GM12878 (cell line): ENCODE measurements at regions not wholly inside any gene's neighbourhood (a gene's known extent, or its start where the extent isn't known, plus 50 kb on each side); places are given as distances from the start of the nearest gene placed in this dataset.

Experiments used
- ATAC-seq: fragments of 200-7000 bp; cut with Tn5 transposase; 3 replicates; pipeline ENCODE4 v1.9.1; 2020; ENCODE audit warnings: mild to moderate bottlenecking, moderate library complexity
- BruUV-seq: library from RNA; stranded (reverse); fragments of 400-500 nt; replicated peaks from 2 replicates; lab custom pipeline; 2021; lab: Mats Ljungman, UMichigan
- CTCF ChIA-PET: fragments of 300-600 bp; sonication (Branson Sonifier 250); formaldehyde crosslinking; extraction: SDS; loops from one replicate; lab custom pipeline; 2021; ENCODE audit warnings: inconsistent platforms; lab: Yijun Ruan, JAX
- POLR2A ChIA-PET: fragments of 350-600 bp; formaldehyde crosslinking; extraction: SDS; loops from one replicate; lab custom pipeline; 2021; ENCODE audit warnings: inconsistent platforms; lab: Charles Lee
- RAD21 ChIA-PET: fragments of 300-600 bp; sonication (Branson Sonifier 250); formaldehyde crosslinking; loops from one replicate; lab custom pipeline; 2023; ENCODE audit warnings: antibody characterized with exemption; ENCODE audit not compliant: unreplicated experiment; lab: Charles Lee
- SMC1A ChIA-PET: fragments of 300-600 bp; sonication (Branson Sonifier 250); formaldehyde crosslinking; loops from one replicate; lab custom pipeline; 2023; ENCODE audit not compliant: unreplicated experiment, uncharacterized antibody; lab: Charles Lee
- DNase-seq: peaks from one replicate; pipeline ENCODE4 v3.0.0-alpha.2; 2011; ENCODE audit warnings: low read depth, low spot score
- FAIRE-seq: peaks from 3 replicates; lab custom pipeline; 2011; peaks lifted over from hg19 to GRCh38; lab: Jason Lieb, UNC
- H2AFZ ChIP-seq: 2 replicates; pipeline ENCODE4 v1.6.0; 2011; ENCODE audit warnings: low read depth, low read length, control low read depth; ENCODE audit not compliant: control insufficient read depth
- H3K27ac ChIP-seq: 2 replicates; pipeline ENCODE4 v1.5.1; 2011; ENCODE audit warnings: control low read depth; ENCODE audit not compliant: control insufficient read depth, insufficient read depth
- H3K27me3 ChIP-seq, 2 experiments: replicated peaks in 1 of 2; 2 replicates each; pipeline versions ENCODE4 v1.6.0 to v1.6.1; 2011; ENCODE audit warnings: low read length in 1 of 2; ENCODE audit not compliant: control insufficient read depth in 2 of 2, insufficient read depth in 2 of 2
- H3K36me3 ChIP-seq, 2 experiments: 2 replicates each; pipeline ENCODE4 v1.5.1; 2011; ENCODE audit warnings: low read length in 1 of 2; ENCODE audit not compliant: control insufficient read depth in 2 of 2, insufficient read depth in 2 of 2
- H3K4me1 ChIP-seq: 2 replicates; pipeline ENCODE4 v1.6.1; 2011; ENCODE audit warnings: mild to moderate bottlenecking, low read length, moderate library complexity, mixed read lengths; ENCODE audit not compliant: control insufficient read depth, insufficient read depth
- H3K4me2 ChIP-seq: 2 replicates; pipeline ENCODE4 v1.6.0; 2011; ENCODE audit warnings: control low read depth; ENCODE audit not compliant: control insufficient read depth, insufficient read depth
- H3K4me3 ChIP-seq: fragments of 200-600 bp; sonication (generic); 2 replicates; pipeline ENCODE4 v1.5.1; 2016
- H3K79me2 ChIP-seq: 2 replicates; pipeline ENCODE4 v1.6.0; 2011; ENCODE audit warnings: low read length; ENCODE audit not compliant: control insufficient read depth, insufficient read depth
- H3K9ac ChIP-seq: 2 replicates; pipeline ENCODE4 v1.8.0; 2011; ENCODE audit warnings: low read length, control low read depth, mixed read lengths; ENCODE audit not compliant: control insufficient read depth, insufficient read depth
- H3K9me3 ChIP-seq: replicated peaks from 3 replicates; pipeline ENCODE4 v1.5.1; 2011; ENCODE audit warnings: mild to moderate bottlenecking, low read length; ENCODE audit not compliant: control insufficient read depth, insufficient read depth
- H4K20me1 ChIP-seq: 2 replicates; pipeline ENCODE4 v1.6.0; 2011; ENCODE audit not compliant: control insufficient read depth, insufficient read depth
- BMI1 ChIP-seq: fragments of 450-650 bp; IDR thresholded peaks from 2 replicates; pipeline ENCODE4 v1.6.1; 2016; ENCODE audit warnings: mild to moderate bottlenecking, moderate library complexity, borderline replicate concordance
- CBX5 ChIP-seq: sonication (generic); IDR thresholded peaks from 2 replicates; pipeline ENCODE4 v1.6.1; 2016; ENCODE audit warnings: low read depth, moderate library complexity, mild to moderate bottlenecking, inconsistent platforms
- CREB1 ChIP-seq: IDR thresholded peaks from 2 replicates; pipeline ENCODE4 v1.6.1; 2012; ENCODE audit warnings: low read depth, mild to moderate bottlenecking, inconsistent platforms
- CREM ChIP-seq: IDR thresholded peaks from 2 replicates; pipeline ENCODE4 v1.6.1; 2014; ENCODE audit warnings: antibody characterized with exemption, low read depth
- ETV6 ChIP-seq, 2 experiments: fragments of 450-650 bp in 1 of 2; IDR thresholded peaks in 1 of 2; conservative IDR thresholded peaks in 1 of 2; 2 replicates each; pipeline ENCODE4 v1.6.1; 2014; ENCODE audit warnings: antibody characterized with exemption in 1 of 2, borderline replicate concordance in 1 of 2, low read depth in 1 of 2, mild to moderate bottlenecking in 1 of 2, moderate library complexity in 1 of 2
- HCFC1 ChIP-seq: fragments of 150-350 bp; IDR thresholded peaks from 2 replicates; pipeline ENCODE4 v1.6.1; 2014; ENCODE audit warnings: low read length
- HDAC6 ChIP-seq: fragments of 200-600 bp; sonication (generic); IDR thresholded peaks from one replicate; pipeline ENCODE4 v1.8.0; 2017; ENCODE audit warnings: antibody characterized with exemption; ENCODE audit not compliant: unreplicated experiment
- LARP7 ChIP-seq: fragments of 450-650 bp; IDR thresholded peaks from 2 replicates; pipeline ENCODE4 v1.6.1; 2017; ENCODE audit warnings: mild to moderate bottlenecking
- POLR2AphosphoS2 ChIP-seq: IDR thresholded peaks from 2 replicates; pipeline ENCODE4 v1.6.1; 2011; ENCODE audit warnings: low read depth, mild to moderate bottlenecking, low read length, improper control_type of control experiment, moderate library complexity
- RCOR1 ChIP-seq: conservative IDR thresholded peaks from 2 replicates; pipeline ENCODE4 v1.6.1; 2012; ENCODE audit warnings: low read depth, low read length, improper control_type of control experiment
- RFX5 ChIP-seq: IDR thresholded peaks from 2 replicates; pipeline ENCODE4 v1.6.1; 2011; ENCODE audit warnings: low read depth, low read length, improper control_type of control experiment
- RUNX3 ChIP-seq: IDR thresholded peaks from 2 replicates; pipeline ENCODE4 v1.6.1; 2012; ENCODE audit warnings: low read length, inconsistent platforms
- STAT1 ChIP-seq: fragments of 450-650 bp; conservative IDR thresholded peaks from 2 replicates; pipeline ENCODE4 v1.6.1; 2014; ENCODE audit warnings: antibody characterized with exemption, mild to moderate bottlenecking
- TCF12 ChIP-seq: IDR thresholded peaks from 2 replicates; pipeline ENCODE4 v1.6.1; 2011; ENCODE audit warnings: low read depth, mild to moderate bottlenecking, low read length
- ZNF622 ChIP-seq: fragments of 450-650 bp; IDR thresholded peaks from 2 replicates; pipeline ENCODE4 v1.6.1; 2017; ENCODE audit warnings: mild to moderate bottlenecking, inconsistent platforms
- in situ Hi-C: fragments of 300-500 bp; cut with MboI; formaldehyde crosslinking; loops from 9 replicates; pipeline ENCODE4 v1.14.3; 2018; ENCODE audit warnings: mixed read lengths
- intact Hi-C: fragments of 100-400 bp; cut with micrococcal nuclease; formaldehyde crosslinking; loops from one replicate; pipeline ENCODE4 v1.14.2; 2022; ENCODE audit not compliant: unreplicated experiment
- TF ChIP-seq, protein P1 (sequence below): IDR thresholded peaks from 2 replicates; pipeline ENCODE4 v1.6.1; 2012; ENCODE audit warnings: low read depth, low read length, improper control_type of control experiment
- TF ChIP-seq, protein P2 (sequence below): fragments of 450-650 bp; formaldehyde crosslinking; IDR thresholded peaks from 2 replicates; pipeline ENCODE4 v1.4.0; 2020; ENCODE audit warnings: mild to moderate bottlenecking, moderate library complexity

DNA sequence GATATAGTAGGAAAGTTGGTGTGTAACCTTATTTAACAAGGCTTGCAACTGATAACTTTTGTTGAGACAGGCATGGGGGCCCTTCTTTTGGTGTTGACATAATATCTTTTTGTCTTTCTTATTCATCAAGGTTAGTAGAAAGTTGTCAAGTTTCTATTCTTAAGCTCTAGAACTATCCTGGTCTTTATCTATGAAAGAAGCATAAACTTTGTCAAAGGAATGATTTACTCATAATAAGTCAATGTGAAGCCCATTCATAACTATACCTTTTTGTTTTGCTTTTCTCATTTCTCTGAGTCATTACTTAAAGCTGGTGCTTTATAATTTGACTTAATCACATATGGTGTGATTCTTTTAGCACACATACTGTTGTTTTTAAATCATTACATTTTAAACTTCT is 312.4 kb downstream of the UTRN start:
- ChIA-PET RAD21 (interaction anchor here (1.0 kb wide), 1 partner anchor 31 kb away, joined by 3 read pairs; no protein-coding TSS in a partner anchor), SMC1A (interaction anchor here (1.0 to 2.1 kb wide), 2 partner anchors 8 to 39 kb away, joined by 3 to 5 read pairs; no protein-coding TSS in a partner anchor), POLR2A (interaction anchor here (0.6 kb wide), 3 partner anchors 31 to 381 kb away, joined by 3 read pairs; no protein-coding TSS in a partner anchor)
- in situ Hi-C loops, result no loop called here
- no peak overlapping the region for H3K27ac ChIP-seq
- no peaks in the 10 kb centered on the region for H4K20me1 ChIP-seq
- no peak overlapping the region for H2AFZ ChIP-seq
- TF ChIP-seq CBX5 (no peak), ETV6 (conservative IDR thresholded peaks at IDR 0.05 in 1 of 2, IDR thresholded peaks at IDR 0.05 in 1 of 2; ENCODE audit: borderline replicate concordance in 1 of 2, low read depth in 1 of 2) (no peak), POLR2AphosphoS2 (no peak), BMI1 (no peak), HCFC1 (no peak), CREM (no peak), RFX5 (no peak), CREB1 (no peak), LARP7 (no peak), HDAC6 (no peak), RUNX3 (no peak), TCF12 (no peak), ZNF622 (no peak), RCOR1 (no peak), STAT1 (no peak)
- TF ChIP-seq, protein P1, sequence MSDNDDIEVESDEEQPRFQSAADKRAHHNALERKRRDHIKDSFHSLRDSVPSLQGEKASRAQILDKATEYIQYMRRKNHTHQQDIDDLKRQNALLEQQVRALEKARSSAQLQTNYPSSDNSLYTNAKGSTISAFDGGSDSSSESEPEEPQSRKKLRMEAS, result no peak
- TF ChIP-seq, protein P2, sequence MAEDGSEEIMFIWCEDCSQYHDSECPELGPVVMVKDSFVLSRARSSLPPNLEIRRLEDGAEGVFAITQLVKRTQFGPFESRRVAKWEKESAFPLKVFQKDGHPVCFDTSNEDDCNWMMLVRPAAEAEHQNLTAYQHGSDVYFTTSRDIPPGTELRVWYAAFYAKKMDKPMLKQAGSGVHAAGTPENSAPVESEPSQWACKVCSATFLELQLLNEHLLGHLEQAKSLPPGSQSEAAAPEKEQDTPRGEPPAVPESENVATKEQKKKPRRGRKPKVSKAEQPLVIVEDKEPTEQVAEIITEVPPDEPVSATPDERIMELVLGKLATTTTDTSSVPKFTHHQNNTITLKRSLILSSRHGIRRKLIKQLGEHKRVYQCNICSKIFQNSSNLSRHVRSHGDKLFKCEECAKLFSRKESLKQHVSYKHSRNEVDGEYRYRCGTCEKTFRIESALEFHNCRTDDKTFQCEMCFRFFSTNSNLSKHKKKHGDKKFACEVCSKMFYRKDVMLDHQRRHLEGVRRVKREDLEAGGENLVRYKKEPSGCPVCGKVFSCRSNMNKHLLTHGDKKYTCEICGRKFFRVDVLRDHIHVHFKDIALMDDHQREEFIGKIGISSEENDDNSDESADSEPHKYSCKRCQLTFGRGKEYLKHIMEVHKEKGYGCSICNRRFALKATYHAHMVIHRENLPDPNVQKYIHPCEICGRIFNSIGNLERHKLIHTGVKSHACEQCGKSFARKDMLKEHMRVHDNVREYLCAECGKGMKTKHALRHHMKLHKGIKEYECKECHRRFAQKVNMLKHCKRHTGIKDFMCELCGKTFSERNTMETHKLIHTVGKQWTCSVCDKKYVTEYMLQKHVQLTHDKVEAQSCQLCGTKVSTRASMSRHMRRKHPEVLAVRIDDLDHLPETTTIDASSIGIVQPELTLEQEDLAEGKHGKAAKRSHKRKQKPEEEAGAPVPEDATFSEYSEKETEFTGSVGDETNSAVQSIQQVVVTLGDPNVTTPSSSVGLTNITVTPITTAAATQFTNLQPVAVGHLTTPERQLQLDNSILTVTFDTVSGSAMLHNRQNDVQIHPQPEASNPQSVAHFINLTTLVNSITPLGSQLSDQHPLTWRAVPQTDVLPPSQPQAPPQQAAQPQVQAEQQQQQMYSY, result no peak
- TF ChIP-seq, all 136 proteins: peak for 0
- no peak overlapping the region for H3K4me2 ChIP-seq
- CTCF ChIA-PET, result interaction anchor here (0.5 to 4.2 kb wide), 3 partner anchors 10 to 617 kb away, joined by 5 to 12 read pairs (median 11); no protein-coding TSS in a partner anchor
- H3K4me1 ChIP-seq, result no peaks in the 10 kb centered on the region
- H3K79me2 ChIP-seq, result no peaks in the 10 kb centered on the region
- no TSS peak for BruUV-seq
- peaks cover 0 to 2% of the 10 kb centered on the region in 2 experiments; a peak in 2 of 4 replicates for H3K36me3 ChIP-seq
- no peak overlapping the region for H3K9ac ChIP-seq
- intact Hi-C loops, result no loop called here
- H3K27me3 ChIP-seq, result no peaks in the 10 kb centered on the region
- no peaks in the 10 kb centered on the region; the same call in 2 of the 3 replicates for H3K9me3 ChIP-seq
- H3K4me3 ChIP-seq, result no peak overlapping the region
- no peak for FAIRE-seq
- DNase-seq, result no peak
- no peak for ATAC-seq
